DND-41 (cell line): ENCODE measurements at regions not wholly inside any gene's neighbourhood (a gene's known extent, or its start where the extent isn't known, plus 50 kb on each side); places are given as distances from the start of the nearest gene placed in this dataset.

Source experiments
- ATAC-seq: fragments of 200-7000 bp; cut with Tn5 transposase; 3 replicates; pipeline ENCODE4 v1.9.1; 2021; ENCODE audit warnings: low read depth; ENCODE audit not compliant: insufficient read depth
- DNase-seq: peaks from one replicate; pipeline ENCODE4 v3.0.0-alpha.2; 2020
- H2AFZ ChIP-seq: 2 replicates; pipeline ENCODE4 v1.6.0; 2012; ENCODE audit warnings: low read depth, low read length
- H3K27ac ChIP-seq: 2 replicates; pipeline ENCODE4 v1.5.1; 2012; ENCODE audit warnings: low read length, inconsistent platforms
- H3K27me3 ChIP-seq: fragments of 200-600 bp; sonication (generic); 2 replicates; pipeline ENCODE4 v1.6.0; 2012; ENCODE audit warnings: low read length, mild to moderate bottlenecking, inconsistent platforms; ENCODE audit not compliant: insufficient read depth, poor library complexity
- H3K36me3 ChIP-seq: 2 replicates; pipeline ENCODE4 v1.5.1; 2012; ENCODE audit warnings: low read length, inconsistent platforms; ENCODE audit not compliant: insufficient read depth
- H3K4me1 ChIP-seq: 2 replicates; pipeline ENCODE4 v1.5.1; 2012; ENCODE audit warnings: mild to moderate bottlenecking, low read length; ENCODE audit not compliant: insufficient read depth
- H3K4me2 ChIP-seq: 2 replicates; pipeline ENCODE4 v1.6.0; 2012; ENCODE audit warnings: mild to moderate bottlenecking, moderate library complexity, low read length, inconsistent platforms; ENCODE audit not compliant: insufficient read depth
- H3K4me3 ChIP-seq, 2 experiments: fragments of 200-600 bp in 1 of 2; shearing (Covaris generic) in 1 of 2; 2 replicates each; pipeline ENCODE4 v1.5.1; 2012 to 2016; ENCODE audit warnings: inconsistent platforms in 2 of 2, low read length in 2 of 2, mild to moderate bottlenecking in 2 of 2, low read depth in 1 of 2, moderate library complexity in 1 of 2
- H3K79me2 ChIP-seq: 2 replicates; pipeline ENCODE4 v1.6.0; 2012; ENCODE audit warnings: low read length, inconsistent platforms; ENCODE audit not compliant: insufficient read depth
- H3K9ac ChIP-seq: 2 replicates; pipeline ENCODE4 v1.6.0; 2012; ENCODE audit warnings: low read depth, mild to moderate bottlenecking, inconsistent platforms, low read length, moderate library complexity
- H3K9me3 ChIP-seq: 2 replicates; pipeline ENCODE4 v1.5.1; 2012; ENCODE audit warnings: low read length, moderate library complexity, mild to moderate bottlenecking, inconsistent platforms; ENCODE audit not compliant: insufficient read depth, severe bottlenecking
- H4K20me1 ChIP-seq: 2 replicates; pipeline ENCODE4 v1.6.0; 2012; ENCODE audit warnings: low read length; ENCODE audit not compliant: insufficient read depth
- EZH2 ChIP-seq: IDR thresholded peaks from 3 replicates; pipeline ENCODE4 v1.6.1; 2012; ENCODE audit warnings: borderline replicate concordance, low read depth, mild to moderate bottlenecking, moderate library complexity, low read length, inconsistent platforms; ENCODE audit not compliant: severe bottlenecking
- TF ChIP-seq, protein P1 (sequence below): IDR thresholded peaks from 2 replicates; pipeline ENCODE4 v1.5.1; 2012; ENCODE audit warnings: borderline replicate concordance, low read length, moderate library complexity, mild to moderate bottlenecking; ENCODE audit not compliant: poor library complexity, severe bottlenecking; ENCODE audit errors: extremely low read depth

GRCh38 chr10:125262409-125262808 is 102.0 kb upstream of the CTBP2 start:
- Histone ChIP-seq H3K4me2 (no peak overlapping the region), H3K9ac (no peak overlapping the region), H3K36me3 (no peaks in the 10 kb centered on the region), H3K27ac (no peak overlapping the region), H3K27me3 (no peaks in the 10 kb centered on the region), H2AFZ (no peak overlapping the region), H3K79me2 (no peaks in the 10 kb centered on the region), H3K4me1 (no peaks in the 10 kb centered on the region), H3K9me3 (no peaks in the 10 kb centered on the region), H4K20me1 (no peaks in the 10 kb centered on the region), H3K4me3 (no peak overlapping the region)
- ATAC-seq, result no peak
- DNase-seq, result no peak
- TF ChIP-seq EZH2, result no peak
- TF ChIP-seq, protein P1, sequence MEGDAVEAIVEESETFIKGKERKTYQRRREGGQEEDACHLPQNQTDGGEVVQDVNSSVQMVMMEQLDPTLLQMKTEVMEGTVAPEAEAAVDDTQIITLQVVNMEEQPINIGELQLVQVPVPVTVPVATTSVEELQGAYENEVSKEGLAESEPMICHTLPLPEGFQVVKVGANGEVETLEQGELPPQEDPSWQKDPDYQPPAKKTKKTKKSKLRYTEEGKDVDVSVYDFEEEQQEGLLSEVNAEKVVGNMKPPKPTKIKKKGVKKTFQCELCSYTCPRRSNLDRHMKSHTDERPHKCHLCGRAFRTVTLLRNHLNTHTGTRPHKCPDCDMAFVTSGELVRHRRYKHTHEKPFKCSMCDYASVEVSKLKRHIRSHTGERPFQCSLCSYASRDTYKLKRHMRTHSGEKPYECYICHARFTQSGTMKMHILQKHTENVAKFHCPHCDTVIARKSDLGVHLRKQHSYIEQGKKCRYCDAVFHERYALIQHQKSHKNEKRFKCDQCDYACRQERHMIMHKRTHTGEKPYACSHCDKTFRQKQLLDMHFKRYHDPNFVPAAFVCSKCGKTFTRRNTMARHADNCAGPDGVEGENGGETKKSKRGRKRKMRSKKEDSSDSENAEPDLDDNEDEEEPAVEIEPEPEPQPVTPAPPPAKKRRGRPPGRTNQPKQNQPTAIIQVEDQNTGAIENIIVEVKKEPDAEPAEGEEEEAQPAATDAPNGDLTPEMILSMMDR, result no peak

DNA sequence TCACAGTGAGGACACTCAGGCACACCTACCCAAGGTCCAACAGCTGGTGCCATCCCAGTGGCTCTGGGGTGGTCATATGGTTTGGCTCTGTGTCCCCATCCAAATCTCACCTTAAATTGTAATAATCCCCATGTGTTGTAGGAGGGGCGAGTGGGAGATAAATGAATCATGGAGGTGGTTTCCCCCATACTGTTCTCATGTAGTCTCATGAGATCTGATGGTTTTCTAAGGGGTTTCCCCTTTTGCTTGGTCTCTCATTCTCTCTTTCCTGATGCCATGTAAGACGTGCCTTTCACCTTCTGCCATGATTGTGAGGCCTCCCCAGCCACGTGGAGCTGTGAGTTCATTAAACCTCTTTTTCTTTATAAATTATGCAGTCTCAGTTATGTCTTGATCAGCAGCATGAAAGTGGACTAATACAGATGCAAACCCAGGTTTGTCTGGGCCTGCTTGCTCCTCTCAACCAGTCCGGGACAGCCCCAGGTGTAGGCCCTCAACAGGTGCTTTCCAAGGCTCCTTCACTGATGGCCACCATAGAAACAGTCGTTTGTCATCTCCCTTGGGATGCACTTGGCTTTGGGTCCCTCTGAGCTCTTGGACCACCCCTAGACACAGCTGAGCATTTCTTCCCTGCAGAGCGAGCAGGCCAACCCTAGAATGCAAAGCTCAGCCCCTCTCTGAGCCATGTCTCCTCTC is 101.3 kb upstream of the CTBP2 start:
- no peak for DNase-seq
- Histone ChIP-seq H3K9ac (no peak overlapping the region), H3K4me1 (no peaks in the 10 kb centered on the region), H3K9me3 (no peaks in the 10 kb centered on the region), H3K27me3 (no peaks in the 10 kb centered on the region), H3K36me3 (no peaks in the 10 kb centered on the region), H3K4me2 (no peak overlapping the region), H3K79me2 (no peaks in the 10 kb centered on the region), H3K27ac (no peak overlapping the region), H2AFZ (no peak overlapping the region), H3K4me3 (no peak overlapping the region), H4K20me1 (no peaks in the 10 kb centered on the region)
- ATAC-seq, result no peak
- TF ChIP-seq, protein P1, result no peak
- TF ChIP-seq EZH2, result no peak

- no peaks in the 10 kb centered on the region for H4K20me1 ChIP-seq
- H3K9ac ChIP-seq, result no peak overlapping the region
- no peaks in the 10 kb centered on the region for H3K36me3 ChIP-seq
- no peaks in the 10 kb centered on the region for H3K79me2 ChIP-seq
- H3K4me2 ChIP-seq, result no peak overlapping the region
- no peaks in the 10 kb centered on the region for H3K27me3 ChIP-seq
- H2AFZ ChIP-seq, result no peak overlapping the region
- TF ChIP-seq EZH2, result no peak
- TF ChIP-seq, protein P1, result no peak
- no peaks in the 10 kb centered on the region for H3K9me3 ChIP-seq
- no peak overlapping the region for H3K4me3 ChIP-seq
- ATAC-seq, result no peak
- no peak overlapping the region for H3K27ac ChIP-seq
- no peaks in the 10 kb centered on the region for H3K4me1 ChIP-seq
- no peak for DNase-seq
These were observed 99.9 kb upstream of the CTBP2 start for GRCh38 chr10:125260260-125260659.

- no peaks in the 10 kb centered on the region for H3K79me2 ChIP-seq
- no peaks in the 10 kb centered on the region for H3K36me3 ChIP-seq
- H3K27me3 ChIP-seq, result no peaks in the 10 kb centered on the region
- ATAC-seq (no peak), DNase-seq (no peak)
- no peak overlapping the region for H3K9ac ChIP-seq
- TF ChIP-seq, protein P1, result no peak
- no peak for TF ChIP-seq EZH2
- H3K27ac ChIP-seq, result no peak overlapping the region
- H3K4me1 ChIP-seq, result no peaks in the 10 kb centered on the region
- no peak overlapping the region for H3K4me2 ChIP-seq
- no peak overlapping the region for H3K4me3 ChIP-seq
- no peaks in the 10 kb centered on the region for H4K20me1 ChIP-seq
- no peak overlapping the region for H2AFZ ChIP-seq
- no peaks in the 10 kb centered on the region for H3K9me3 ChIP-seq
These were observed 99.3 kb upstream of the CTBP2 start for GRCh38 chr10:125259651-125260050.
